ENCODE measurements at regions not wholly inside any gene's neighbourhood (a gene's known extent, or its start where the extent isn't known, plus 50 kb on each side); places are given as distances from the start of the nearest gene placed in this dataset.

DNA sequence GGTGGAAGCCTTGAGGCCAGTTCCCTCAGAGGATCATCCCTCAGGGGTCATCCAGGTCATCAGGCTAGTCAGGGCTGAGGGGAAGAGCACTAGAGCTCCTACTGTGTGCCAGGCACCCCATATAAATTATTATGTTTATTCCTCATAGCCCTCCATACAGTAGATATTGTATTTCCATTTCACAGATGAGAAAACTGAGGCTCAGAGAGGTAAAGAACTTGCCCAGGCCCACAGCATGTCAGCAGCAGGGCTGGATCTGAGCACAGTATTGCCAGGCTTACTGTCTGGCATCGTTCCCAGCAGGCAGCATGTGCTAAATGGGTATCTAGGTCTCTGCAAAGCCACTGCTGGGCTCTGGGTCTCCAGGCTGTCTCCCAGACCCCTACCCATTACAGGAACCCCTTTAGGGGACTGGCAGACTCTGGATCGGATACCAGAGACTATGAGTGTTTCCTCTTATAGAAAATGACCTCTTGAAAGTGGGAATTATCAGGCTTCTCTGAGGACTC is 153.3 kb downstream of the PTPRU start:
- Histone ChIP-seq H3K4me3 (no peak overlapping the region), H3K27ac (no peak overlapping the region), H3K4me2 (no peak overlapping the region), H3K36me3 (no peaks in the 10 kb centered on the region), H2AFZ (replicated peaks) (no peak overlapping the region), H3K9me3 (ENCODE audit: low read depth) (no peaks in the 10 kb centered on the region), H3F3A (ENCODE audit: low read depth) (no peaks in the 10 kb centered on the region), H3K79me2 (ENCODE audit: low read depth) (no peaks in the 10 kb centered on the region), H4K20me1 (ENCODE audit: low read depth) (no peaks in the 10 kb centered on the region), H3K4me1 (peaks cover 3% of the 10 kb centered on the region), H3K9ac (no peak overlapping the region), H3K27me3 (no peaks in the 10 kb centered on the region)
- H3K9me3 Mint-ChIP-seq, result no peaks in the 10 kb centered on the region
- H3K27me3 Mint-ChIP-seq (ENCODE audit: insufficient read depth, low read depth), result peaks cover 10% of the 10 kb centered on the region
- no peak overlapping the region for H3K27ac Mint-ChIP-seq
- H3K4me3 Mint-ChIP-seq, result no peak overlapping the region
- no peaks in the 10 kb centered on the region for H3K36me3 Mint-ChIP-seq
- no peak for DNase-seq (ENCODE audit: low spot score)
- TF ChIP-seq EZH2 (IDR thresholded peaks at IDR 0.05) (no peak), EZH2phosphoT487 (IDR thresholded peaks at IDR 0.05) (no peak)
- TF ChIP-seq, protein P1, sequence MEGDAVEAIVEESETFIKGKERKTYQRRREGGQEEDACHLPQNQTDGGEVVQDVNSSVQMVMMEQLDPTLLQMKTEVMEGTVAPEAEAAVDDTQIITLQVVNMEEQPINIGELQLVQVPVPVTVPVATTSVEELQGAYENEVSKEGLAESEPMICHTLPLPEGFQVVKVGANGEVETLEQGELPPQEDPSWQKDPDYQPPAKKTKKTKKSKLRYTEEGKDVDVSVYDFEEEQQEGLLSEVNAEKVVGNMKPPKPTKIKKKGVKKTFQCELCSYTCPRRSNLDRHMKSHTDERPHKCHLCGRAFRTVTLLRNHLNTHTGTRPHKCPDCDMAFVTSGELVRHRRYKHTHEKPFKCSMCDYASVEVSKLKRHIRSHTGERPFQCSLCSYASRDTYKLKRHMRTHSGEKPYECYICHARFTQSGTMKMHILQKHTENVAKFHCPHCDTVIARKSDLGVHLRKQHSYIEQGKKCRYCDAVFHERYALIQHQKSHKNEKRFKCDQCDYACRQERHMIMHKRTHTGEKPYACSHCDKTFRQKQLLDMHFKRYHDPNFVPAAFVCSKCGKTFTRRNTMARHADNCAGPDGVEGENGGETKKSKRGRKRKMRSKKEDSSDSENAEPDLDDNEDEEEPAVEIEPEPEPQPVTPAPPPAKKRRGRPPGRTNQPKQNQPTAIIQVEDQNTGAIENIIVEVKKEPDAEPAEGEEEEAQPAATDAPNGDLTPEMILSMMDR (IDR thresholded peaks at IDR 0.05), result no peak
- H3K4me1 Mint-ChIP-seq, result no peaks in the 10 kb centered on the region

DNA sequence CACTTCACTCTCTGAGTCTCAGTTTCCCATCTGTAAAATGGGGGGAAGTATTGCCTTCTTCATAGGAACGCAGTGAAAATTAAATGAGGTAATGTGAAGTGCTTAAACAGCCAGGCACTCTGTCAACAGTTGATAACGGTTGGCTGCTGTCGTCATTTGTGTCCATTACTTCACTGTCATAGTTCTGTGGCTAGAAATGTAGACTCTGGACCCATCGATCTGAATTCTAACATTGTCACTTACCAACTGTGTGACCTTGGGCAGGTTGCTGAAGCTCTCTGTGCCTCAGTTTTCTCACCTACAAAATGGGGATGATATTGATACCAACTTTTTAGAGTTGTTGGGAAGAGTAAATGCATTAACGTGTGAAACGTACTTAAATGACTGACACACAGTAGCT is 152.6 kb downstream of the PTPRU start:
- TF ChIP-seq, protein P1 (IDR thresholded peaks at IDR 0.05), result no peak
- TF ChIP-seq EZH2 (IDR thresholded peaks at IDR 0.05) (no peak), EZH2phosphoT487 (IDR thresholded peaks at IDR 0.05) (no peak)
- no peak overlapping the region for H3K27ac Mint-ChIP-seq

DNA sequence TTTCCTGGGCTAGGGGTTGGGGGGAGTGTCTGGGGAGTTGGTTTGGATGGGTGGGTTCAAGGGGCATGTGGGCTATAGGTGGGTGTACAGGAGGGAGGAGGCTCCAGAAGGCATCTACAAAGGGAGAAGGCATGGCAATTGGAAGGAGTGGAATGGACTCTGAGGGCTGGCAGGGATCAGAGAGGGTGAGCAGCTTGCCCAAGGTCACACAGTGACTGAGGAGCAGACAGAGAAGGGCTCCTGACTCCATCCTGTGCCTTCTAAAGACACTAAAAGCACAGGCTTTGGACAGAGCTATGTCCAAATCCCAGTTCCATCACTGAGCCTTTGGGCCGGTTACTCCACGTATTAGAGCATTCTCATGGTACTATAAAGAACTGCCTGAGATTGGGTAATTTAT is 151.8 kb downstream of the PTPRU start:
- no peak overlapping the region for H3K4me3 Mint-ChIP-seq
- H3K27me3 ChIP-seq, result no peaks in the 10 kb centered on the region
- peaks cover 8% of the 10 kb centered on the region for H3K27me3 Mint-ChIP-seq (ENCODE audit: insufficient read depth, low read depth)
- H3K9me3 ChIP-seq (ENCODE audit: low read depth), result no peaks in the 10 kb centered on the region
- H3K27ac ChIP-seq, result no peak overlapping the region
- no peak overlapping the region for H3K27ac Mint-ChIP-seq
- H3K4me1 Mint-ChIP-seq, result peaks cover 11% of the 10 kb centered on the region
- no peaks in the 10 kb centered on the region for H3K79me2 ChIP-seq (ENCODE audit: low read depth)
- no peaks in the 10 kb centered on the region for H4K20me1 ChIP-seq (ENCODE audit: low read depth)
- no peak overlapping the region for H3K4me3 ChIP-seq
- H2AFZ ChIP-seq (replicated peaks), result no peak overlapping the region
- H3K9me3 Mint-ChIP-seq, result no peaks in the 10 kb centered on the region
- DNase-seq (ENCODE audit: low spot score), result no peak
- TF ChIP-seq EZH2 (IDR thresholded peaks at IDR 0.05), result no peak
- no peak for TF ChIP-seq EZH2phosphoT487 (IDR thresholded peaks at IDR 0.05)
- TF ChIP-seq, protein P1 (IDR thresholded peaks at IDR 0.05), result no peak
- H3K36me3 ChIP-seq, result no peaks in the 10 kb centered on the region
- peaks cover 6% of the 10 kb centered on the region for H3K4me1 ChIP-seq
- H3K36me3 Mint-ChIP-seq, result no peaks in the 10 kb centered on the region
- H3K4me2 ChIP-seq, result no peak overlapping the region
- no peaks in the 10 kb centered on the region for H3F3A ChIP-seq (ENCODE audit: low read depth)
- no peak overlapping the region for H3K9ac ChIP-seq

More for the DNA sequence above, 152.6 kb downstream of the PTPRU start:
- DNase-seq (ENCODE audit: low spot score), result no peak
- Histone ChIP-seq H3K4me1 (peaks cover 3% of the 10 kb centered on the region), H3K79me2 (ENCODE audit: low read depth) (no peaks in the 10 kb centered on the region), H3K4me3 (no peak overlapping the region), H3K27me3 (no peaks in the 10 kb centered on the region), H2AFZ (replicated peaks) (no peak overlapping the region), H3K9ac (no peak overlapping the region), H4K20me1 (ENCODE audit: low read depth) (no peaks in the 10 kb centered on the region), H3K27ac (no peak overlapping the region), H3K36me3 (no peaks in the 10 kb centered on the region), H3F3A (ENCODE audit: low read depth) (no peaks in the 10 kb centered on the region), H3K4me2 (no peak overlapping the region), H3K9me3 (ENCODE audit: low read depth) (no peaks in the 10 kb centered on the region)
- no peaks in the 10 kb centered on the region for H3K36me3 Mint-ChIP-seq
- H3K4me1 Mint-ChIP-seq, result peaks cover 4% of the 10 kb centered on the region
- no peaks in the 10 kb centered on the region for H3K9me3 Mint-ChIP-seq
- H3K4me3 Mint-ChIP-seq, result no peak overlapping the region
- peaks cover 10% of the 10 kb centered on the region for H3K27me3 Mint-ChIP-seq (ENCODE audit: insufficient read depth, low read depth)

All from neural progenitor cell (in vitro differentiated cells).